Smooth muscle cell (in vitro differentiated cells): ENCODE measurements at regions not wholly inside any gene's neighbourhood (a gene's known extent, or its start where the extent isn't known, plus 50 kb on each side); places are given as distances from the start of the nearest gene placed in this dataset.
"Not testable (repeated sequence)": the region's sequence is repeated elsewhere in the genome, so short reads cannot be mapped to it uniquely, and the experiment has no call there.

Source experiments
- DNase-seq: peaks from one replicate; lab custom pipeline; 2025; ENCODE audit not compliant: unreplicated experiment; lab: John Stamatoyannopoulos, UW
- H2AFZ ChIP-seq: fragments of 200-600 bp; sonication (generic); 2 replicates; pipeline ENCODE4 v1.6.0; 2016; ENCODE audit warnings: antibody characterized with exemption, low read depth, mild to moderate bottlenecking
- H3F3A ChIP-seq: fragments of 200-600 bp; sonication (generic); 2 replicates; pipeline ENCODE4 v1.6.0; 2017; ENCODE audit warnings: antibody characterized with exemption, low read depth
- H3K27ac ChIP-seq: fragments of 200-600 bp; sonication (generic); 2 replicates; pipeline ENCODE4 v1.5.1; 2016; ENCODE audit warnings: low read depth, mild to moderate bottlenecking
- H3K27me3 ChIP-seq: fragments of 200-600 bp; sonication (generic); 2 replicates; pipeline ENCODE4 v1.6.1; 2016; ENCODE audit warnings: low read depth, mild to moderate bottlenecking
- H3K36me3 ChIP-seq: fragments of 200-600 bp; sonication (generic); 2 replicates; pipeline ENCODE4 v1.5.1; 2016; ENCODE audit warnings: low read depth
- H3K4me1 ChIP-seq: fragments of 200-600 bp; sonication (generic); 2 replicates; pipeline ENCODE4 v1.5.1; 2016; ENCODE audit warnings: low read depth
- H3K4me2 ChIP-seq: fragments of 200-600 bp; sonication (generic); 2 replicates; pipeline ENCODE4 v1.6.0; 2016; ENCODE audit warnings: mild to moderate bottlenecking
- H3K4me3 ChIP-seq: fragments of 200-600 bp; sonication (generic); 2 replicates; pipeline ENCODE4 v1.5.1; 2016; ENCODE audit warnings: mild to moderate bottlenecking
- H3K79me2 ChIP-seq: fragments of 200-600 bp; sonication (generic); 2 replicates; pipeline ENCODE4 v1.6.0; 2016; ENCODE audit warnings: low read depth, mild to moderate bottlenecking
- H3K9ac ChIP-seq: fragments of 200-600 bp; sonication (generic); 2 replicates; pipeline ENCODE4 v1.6.0; 2016; ENCODE audit warnings: low read depth
- H3K9me3 ChIP-seq: fragments of 200-600 bp; sonication (generic); replicated peaks from 2 replicates; pipeline ENCODE4 v1.5.1; 2016; ENCODE audit warnings: low read depth
- H4K20me1 ChIP-seq: fragments of 200-600 bp; sonication (generic); 2 replicates; pipeline ENCODE4 v1.6.0; 2016; ENCODE audit warnings: low read depth
- CTCF ChIP-seq: fragments of 200-600 bp; sonication (generic); IDR thresholded peaks from 2 replicates; pipeline ENCODE4 v1.5.1; 2017; ENCODE audit warnings: borderline replicate concordance, mild to moderate bottlenecking, antibody characterized with exemption; ENCODE audit not compliant: insufficient read depth, poor library complexity, severe bottlenecking
- WGBS: methylation state at CpG from one replicate; pipeline ENCODE4 v1.1.7; 2016; ENCODE audit warnings: low lambda C conversion rate; 5-methylcytosine and 5-hydroxymethylcytosine counted together

- Histone ChIP-seq H3K9ac (no peak overlapping the region), H3K27ac (no peak overlapping the region), H3K4me1 (no peaks in the 10 kb centered on the region), H3K4me3 (no peak overlapping the region), H3K36me3 (no peaks in the 10 kb centered on the region), H3K4me2 (no peak overlapping the region), H3K79me2 (no peaks in the 10 kb centered on the region), H3K27me3 (no peaks in the 10 kb centered on the region), H3K9me3 (no peaks in the 10 kb centered on the region), H2AFZ (no peak overlapping the region), H4K20me1 (no peaks in the 10 kb centered on the region), H3F3A (no peaks in the 10 kb centered on the region)
- 87% methylated on average over 2 of the region's 2 CpGs for WGBS
- no peak for DNase-seq
- TF ChIP-seq CTCF, result no peak
These were observed 327.7 kb upstream of the LMCD1 start for GRCh38 chr3:8173892-8174291.

DNA sequence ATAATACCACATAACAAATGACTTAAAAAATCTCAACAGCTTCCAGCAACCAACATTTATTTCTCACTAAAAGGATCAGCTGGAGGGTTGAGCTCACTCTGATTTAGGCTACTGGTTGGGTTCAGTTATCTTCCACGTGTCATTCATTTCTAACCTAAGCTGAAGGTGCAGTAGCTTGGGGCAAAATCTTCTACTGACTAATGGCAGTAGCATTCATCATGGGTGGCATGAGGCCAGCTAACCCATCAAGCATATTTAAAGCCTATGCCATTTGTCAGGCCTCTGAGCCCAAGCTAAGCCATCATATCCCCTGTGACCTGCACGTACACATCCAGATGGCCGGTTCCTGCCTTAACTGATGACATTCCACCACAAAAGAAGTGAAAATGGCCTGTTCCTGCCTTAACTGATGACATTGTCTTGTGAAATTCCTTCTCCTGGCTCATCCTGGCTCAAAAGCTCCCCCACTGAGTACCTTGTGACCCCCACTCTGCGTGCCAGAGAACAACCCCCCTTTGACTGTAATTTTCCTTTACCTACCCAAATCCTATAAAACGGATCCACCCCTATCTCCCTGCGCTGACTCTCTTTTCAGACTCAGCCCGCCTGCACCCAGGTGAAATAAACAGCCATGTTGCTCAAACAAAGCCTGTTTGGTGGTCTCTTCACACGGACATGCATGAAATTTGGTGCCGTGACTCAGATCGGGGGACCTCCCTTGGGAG is 324.7 kb upstream of the LMCD1 start:
- not testable (repeated sequence) for H3K27me3 ChIP-seq, H3K4me2 ChIP-seq, H2AFZ ChIP-seq, H3K9me3 ChIP-seq, H3K79me2 ChIP-seq, DNase-seq, H3K36me3 ChIP-seq, H3K27ac ChIP-seq, H3F3A ChIP-seq, H3K4me1 ChIP-seq, H4K20me1 ChIP-seq, H3K9ac ChIP-seq, H3K4me3 ChIP-seq
- WGBS, result 66% methylated on average over 10 of the region's 10 CpGs

DNA sequence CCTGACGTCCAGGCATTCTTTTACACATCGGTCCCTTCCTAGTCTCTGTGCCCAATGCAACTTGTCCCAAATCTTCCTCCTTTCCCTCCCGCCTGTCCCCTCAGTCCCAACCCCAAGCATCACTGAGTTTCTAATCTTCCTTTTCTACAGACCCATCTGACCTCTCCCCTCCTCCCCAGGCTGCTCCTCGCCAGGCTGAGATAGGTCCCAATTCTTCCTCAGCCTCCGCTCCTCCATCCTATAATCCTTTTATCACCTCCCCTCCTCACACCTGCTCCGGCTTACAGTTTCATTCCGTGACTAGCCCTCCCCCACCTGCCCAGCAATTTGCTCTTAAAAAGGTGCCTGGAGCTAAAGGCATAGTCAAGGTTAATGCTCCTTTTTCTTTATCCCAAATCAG is 323.1 kb upstream of the LMCD1 start:
- not testable (repeated sequence) for H2AFZ ChIP-seq, DNase-seq, H3F3A ChIP-seq, H3K27ac ChIP-seq, H3K9ac ChIP-seq, H3K79me2 ChIP-seq, H3K4me2 ChIP-seq, H3K9me3 ChIP-seq, H3K4me1 ChIP-seq, H3K36me3 ChIP-seq, H3K27me3 ChIP-seq, H3K4me3 ChIP-seq, H4K20me1 ChIP-seq
- 77% methylated on average over 7 of the region's 7 CpGs for WGBS

DNA sequence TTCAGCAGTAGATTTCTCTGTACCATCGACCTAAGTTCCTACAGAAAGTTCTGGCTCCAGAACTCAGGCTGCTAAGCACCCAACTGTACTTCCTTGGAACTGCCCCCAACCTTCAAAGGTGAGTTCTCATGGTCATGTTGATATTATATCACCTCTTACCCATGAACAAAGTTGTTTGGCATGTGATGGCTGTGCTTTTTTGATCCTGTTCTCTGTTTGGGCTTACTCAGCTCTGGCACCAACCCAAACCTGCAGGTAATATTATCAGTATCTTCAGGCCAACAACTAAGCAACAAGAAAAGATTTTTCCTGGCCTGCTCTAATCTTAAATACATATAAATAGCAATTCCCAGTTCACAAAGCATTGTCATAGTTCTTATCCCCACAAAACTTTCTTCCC is 318.7 kb upstream of the LMCD1 start:
- no peak overlapping the region for H3K4me2 ChIP-seq
- no peak for TF ChIP-seq CTCF
- no peaks in the 10 kb centered on the region for H3K9me3 ChIP-seq
- H3K27me3 ChIP-seq, result no peaks in the 10 kb centered on the region
- no peak overlapping the region for H3K27ac ChIP-seq
- H4K20me1 ChIP-seq, result no peaks in the 10 kb centered on the region
- H3K4me1 ChIP-seq, result no peaks in the 10 kb centered on the region
- H3F3A ChIP-seq, result no peaks in the 10 kb centered on the region
- H3K4me3 ChIP-seq, result no peak overlapping the region
- no peak overlapping the region for H3K9ac ChIP-seq
- H3K36me3 ChIP-seq, result no peaks in the 10 kb centered on the region
- DNase-seq, result no peak
- 80% methylated on average over 1 of the region's 1 CpG for WGBS
- H3K79me2 ChIP-seq, result no peaks in the 10 kb centered on the region
- no peak overlapping the region for H2AFZ ChIP-seq

GRCh38 chr3:8183627-8184026 is 318.0 kb upstream of the LMCD1 start:
- no peak for TF ChIP-seq CTCF
- WGBS, result 96% methylated on average over 3 of the region's 3 CpGs
- H2AFZ ChIP-seq, result no peak overlapping the region
- no peak overlapping the region for H3K4me3 ChIP-seq
- H3F3A ChIP-seq, result no peaks in the 10 kb centered on the region
- no peaks in the 10 kb centered on the region for H3K79me2 ChIP-seq
- no peak overlapping the region for H3K27ac ChIP-seq
- H3K27me3 ChIP-seq, result no peaks in the 10 kb centered on the region
- no peak overlapping the region for H3K9ac ChIP-seq
- no peak for DNase-seq
- no peaks in the 10 kb centered on the region for H4K20me1 ChIP-seq
- H3K4me2 ChIP-seq, result no peak overlapping the region
- H3K36me3 ChIP-seq, result no peaks in the 10 kb centered on the region
- no peaks in the 10 kb centered on the region for H3K9me3 ChIP-seq
- H3K4me1 ChIP-seq, result no peaks in the 10 kb centered on the region
